ENCODE measurements at regions not wholly inside any gene's neighbourhood (a gene's known extent, or its start where the extent isn't known, plus 50 kb on each side); places are given as distances from the start of the nearest gene placed in this dataset.

DNA sequence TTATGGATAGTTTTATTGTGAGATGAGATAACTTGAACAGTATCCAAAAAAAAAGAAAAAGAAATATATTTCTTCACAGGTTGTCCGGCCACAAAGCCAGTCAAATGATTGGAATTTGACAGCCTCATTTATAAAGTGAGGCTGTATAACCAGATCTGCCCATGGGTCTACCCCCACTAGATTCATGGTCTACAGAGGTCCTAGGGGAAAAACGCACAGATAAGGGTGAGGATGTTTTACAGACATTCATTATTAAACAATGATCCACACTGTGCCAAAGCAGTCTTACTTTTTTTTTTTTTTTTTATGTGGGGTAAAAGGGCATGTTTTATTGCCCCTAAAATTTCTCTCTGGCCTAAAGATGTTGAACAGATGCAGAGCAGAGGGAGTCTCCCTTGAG lies 1503.0 kb upstream of the CDH8 start:
- no peak for DNase-seq (ENCODE audit: low read depth in 1 of 2, low spot score in 1 of 2)
- H3K4me3 ChIP-seq (replicated peaks; ENCODE audit: insufficient read depth, low read length), result no peak overlapping the region
- H3K27ac ChIP-seq (replicated peaks), result no peak overlapping the region
- TF ChIP-seq SPI1 (IDR thresholded peaks at IDR 0.05; ENCODE audit: borderline replicate concordance, low read depth) (no peak), GABPA (IDR thresholded peaks at IDR 0.05; ENCODE audit: low read depth) (no peak), POLR2AphosphoS5 (IDR thresholded peaks at IDR 0.05; ENCODE audit: low read depth) (no peak)
- TF ChIP-seq, protein P1, sequence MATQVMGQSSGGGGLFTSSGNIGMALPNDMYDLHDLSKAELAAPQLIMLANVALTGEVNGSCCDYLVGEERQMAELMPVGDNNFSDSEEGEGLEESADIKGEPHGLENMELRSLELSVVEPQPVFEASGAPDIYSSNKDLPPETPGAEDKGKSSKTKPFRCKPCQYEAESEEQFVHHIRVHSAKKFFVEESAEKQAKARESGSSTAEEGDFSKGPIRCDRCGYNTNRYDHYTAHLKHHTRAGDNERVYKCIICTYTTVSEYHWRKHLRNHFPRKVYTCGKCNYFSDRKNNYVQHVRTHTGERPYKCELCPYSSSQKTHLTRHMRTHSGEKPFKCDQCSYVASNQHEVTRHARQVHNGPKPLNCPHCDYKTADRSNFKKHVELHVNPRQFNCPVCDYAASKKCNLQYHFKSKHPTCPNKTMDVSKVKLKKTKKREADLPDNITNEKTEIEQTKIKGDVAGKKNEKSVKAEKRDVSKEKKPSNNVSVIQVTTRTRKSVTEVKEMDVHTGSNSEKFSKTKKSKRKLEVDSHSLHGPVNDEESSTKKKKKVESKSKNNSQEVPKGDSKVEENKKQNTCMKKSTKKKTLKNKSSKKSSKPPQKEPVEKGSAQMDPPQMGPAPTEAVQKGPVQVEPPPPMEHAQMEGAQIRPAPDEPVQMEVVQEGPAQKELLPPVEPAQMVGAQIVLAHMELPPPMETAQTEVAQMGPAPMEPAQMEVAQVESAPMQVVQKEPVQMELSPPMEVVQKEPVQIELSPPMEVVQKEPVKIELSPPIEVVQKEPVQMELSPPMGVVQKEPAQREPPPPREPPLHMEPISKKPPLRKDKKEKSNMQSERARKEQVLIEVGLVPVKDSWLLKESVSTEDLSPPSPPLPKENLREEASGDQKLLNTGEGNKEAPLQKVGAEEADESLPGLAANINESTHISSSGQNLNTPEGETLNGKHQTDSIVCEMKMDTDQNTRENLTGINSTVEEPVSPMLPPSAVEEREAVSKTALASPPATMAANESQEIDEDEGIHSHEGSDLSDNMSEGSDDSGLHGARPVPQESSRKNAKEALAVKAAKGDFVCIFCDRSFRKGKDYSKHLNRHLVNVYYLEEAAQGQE (IDR thresholded peaks at IDR 0.05; ENCODE audit: insufficient replicate concordance, low read depth), result no peak
- TF ChIP-seq, protein P2, sequence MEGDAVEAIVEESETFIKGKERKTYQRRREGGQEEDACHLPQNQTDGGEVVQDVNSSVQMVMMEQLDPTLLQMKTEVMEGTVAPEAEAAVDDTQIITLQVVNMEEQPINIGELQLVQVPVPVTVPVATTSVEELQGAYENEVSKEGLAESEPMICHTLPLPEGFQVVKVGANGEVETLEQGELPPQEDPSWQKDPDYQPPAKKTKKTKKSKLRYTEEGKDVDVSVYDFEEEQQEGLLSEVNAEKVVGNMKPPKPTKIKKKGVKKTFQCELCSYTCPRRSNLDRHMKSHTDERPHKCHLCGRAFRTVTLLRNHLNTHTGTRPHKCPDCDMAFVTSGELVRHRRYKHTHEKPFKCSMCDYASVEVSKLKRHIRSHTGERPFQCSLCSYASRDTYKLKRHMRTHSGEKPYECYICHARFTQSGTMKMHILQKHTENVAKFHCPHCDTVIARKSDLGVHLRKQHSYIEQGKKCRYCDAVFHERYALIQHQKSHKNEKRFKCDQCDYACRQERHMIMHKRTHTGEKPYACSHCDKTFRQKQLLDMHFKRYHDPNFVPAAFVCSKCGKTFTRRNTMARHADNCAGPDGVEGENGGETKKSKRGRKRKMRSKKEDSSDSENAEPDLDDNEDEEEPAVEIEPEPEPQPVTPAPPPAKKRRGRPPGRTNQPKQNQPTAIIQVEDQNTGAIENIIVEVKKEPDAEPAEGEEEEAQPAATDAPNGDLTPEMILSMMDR (IDR thresholded peaks at IDR 0.05; ENCODE audit: insufficient read depth, low read length), result no peak
- H3K27me3 ChIP-seq (ENCODE audit: insufficient read depth, poor library complexity, severe bottlenecking), result no peaks in the 10 kb centered on the region

DNA sequence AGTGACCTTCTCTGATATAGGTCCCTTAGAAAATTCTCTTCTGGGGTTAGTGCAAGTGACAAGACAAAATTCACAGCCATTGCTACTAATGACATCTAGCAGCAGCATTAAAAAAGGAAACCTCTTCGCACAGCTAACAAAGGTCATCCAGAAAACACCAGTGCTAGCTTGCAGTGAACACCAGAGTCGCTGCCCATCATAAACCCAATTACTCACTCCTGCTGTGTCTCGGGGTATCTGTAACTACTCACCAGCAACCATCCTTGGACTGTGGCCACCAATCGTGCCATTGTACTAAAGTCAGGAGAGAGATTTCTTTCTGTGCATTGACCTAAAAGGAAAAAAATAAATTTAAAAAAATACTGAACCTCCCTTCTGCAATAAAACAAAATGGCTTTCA lies 1494.7 kb upstream of the CDH8 start:
- TF ChIP-seq GABPA (IDR thresholded peaks at IDR 0.05; ENCODE audit: low read depth) (no peak), POLR2AphosphoS5 (IDR thresholded peaks at IDR 0.05; ENCODE audit: low read depth) (no peak), SPI1 (IDR thresholded peaks at IDR 0.05; ENCODE audit: borderline replicate concordance, low read depth) (no peak)
- TF ChIP-seq, protein P1 (IDR thresholded peaks at IDR 0.05; ENCODE audit: insufficient replicate concordance, low read depth), result no peak
- TF ChIP-seq, protein P2 (IDR thresholded peaks at IDR 0.05; ENCODE audit: insufficient read depth, low read length), result no peak
- Histone ChIP-seq H3K27ac (replicated peaks) (no peak overlapping the region), H3K27me3 (ENCODE audit: insufficient read depth, poor library complexity, severe bottlenecking) (no peaks in the 10 kb centered on the region), H3K4me3 (replicated peaks; ENCODE audit: insufficient read depth, low read length) (no peak overlapping the region)
- no peak for DNase-seq (ENCODE audit: low read depth in 1 of 2, low spot score in 1 of 2)

GRCh38 chr16:63530208-63530607 lies 1494.0 kb upstream of the CDH8 start:
- Histone ChIP-seq H3K27ac (replicated peaks) (no peak overlapping the region), H3K27me3 (ENCODE audit: insufficient read depth, poor library complexity, severe bottlenecking) (no peaks in the 10 kb centered on the region), H3K4me3 (replicated peaks; ENCODE audit: insufficient read depth, low read length) (no peak overlapping the region)
- no peak for DNase-seq (ENCODE audit: low read depth in 1 of 2, low spot score in 1 of 2)
- TF ChIP-seq POLR2AphosphoS5 (IDR thresholded peaks at IDR 0.05; ENCODE audit: low read depth) (no peak), SPI1 (IDR thresholded peaks at IDR 0.05; ENCODE audit: borderline replicate concordance, low read depth) (no peak), GABPA (IDR thresholded peaks at IDR 0.05; ENCODE audit: low read depth) (no peak)
- TF ChIP-seq, protein P2 (IDR thresholded peaks at IDR 0.05; ENCODE audit: insufficient read depth, low read length), result no peak
- TF ChIP-seq, protein P1 (IDR thresholded peaks at IDR 0.05; ENCODE audit: insufficient replicate concordance, low read depth), result no peak

All from HL-60 (cell line).